ENCODE measurements at regions not wholly inside any gene's neighbourhood (a gene's known extent, or its start where the extent isn't known, plus 50 kb on each side); places are given as distances from the start of the nearest gene placed in this dataset.

- no peak for TF ChIP-seq POLR2AphosphoS5 (IDR thresholded peaks at IDR 0.05; ENCODE audit: low read depth, low read length)
- TF ChIP-seq, protein P1, sequence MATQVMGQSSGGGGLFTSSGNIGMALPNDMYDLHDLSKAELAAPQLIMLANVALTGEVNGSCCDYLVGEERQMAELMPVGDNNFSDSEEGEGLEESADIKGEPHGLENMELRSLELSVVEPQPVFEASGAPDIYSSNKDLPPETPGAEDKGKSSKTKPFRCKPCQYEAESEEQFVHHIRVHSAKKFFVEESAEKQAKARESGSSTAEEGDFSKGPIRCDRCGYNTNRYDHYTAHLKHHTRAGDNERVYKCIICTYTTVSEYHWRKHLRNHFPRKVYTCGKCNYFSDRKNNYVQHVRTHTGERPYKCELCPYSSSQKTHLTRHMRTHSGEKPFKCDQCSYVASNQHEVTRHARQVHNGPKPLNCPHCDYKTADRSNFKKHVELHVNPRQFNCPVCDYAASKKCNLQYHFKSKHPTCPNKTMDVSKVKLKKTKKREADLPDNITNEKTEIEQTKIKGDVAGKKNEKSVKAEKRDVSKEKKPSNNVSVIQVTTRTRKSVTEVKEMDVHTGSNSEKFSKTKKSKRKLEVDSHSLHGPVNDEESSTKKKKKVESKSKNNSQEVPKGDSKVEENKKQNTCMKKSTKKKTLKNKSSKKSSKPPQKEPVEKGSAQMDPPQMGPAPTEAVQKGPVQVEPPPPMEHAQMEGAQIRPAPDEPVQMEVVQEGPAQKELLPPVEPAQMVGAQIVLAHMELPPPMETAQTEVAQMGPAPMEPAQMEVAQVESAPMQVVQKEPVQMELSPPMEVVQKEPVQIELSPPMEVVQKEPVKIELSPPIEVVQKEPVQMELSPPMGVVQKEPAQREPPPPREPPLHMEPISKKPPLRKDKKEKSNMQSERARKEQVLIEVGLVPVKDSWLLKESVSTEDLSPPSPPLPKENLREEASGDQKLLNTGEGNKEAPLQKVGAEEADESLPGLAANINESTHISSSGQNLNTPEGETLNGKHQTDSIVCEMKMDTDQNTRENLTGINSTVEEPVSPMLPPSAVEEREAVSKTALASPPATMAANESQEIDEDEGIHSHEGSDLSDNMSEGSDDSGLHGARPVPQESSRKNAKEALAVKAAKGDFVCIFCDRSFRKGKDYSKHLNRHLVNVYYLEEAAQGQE (IDR thresholded peaks at IDR 0.05; ENCODE audit: insufficient read depth in 1 of 2, low read depth in 2 of 2, low read length in 2 of 2), result no peak
Observed at GRCh38 chr10:78429984-78430383, 396.3 kb downstream of the RPS24 start.
